Ishikawa (cell line): ENCODE measurements at regions not wholly inside any gene's neighbourhood (a gene's known extent, or its start where the extent isn't known, plus 50 kb on each side); places are given as distances from the start of the nearest gene placed in this dataset.

Experiments
- EP300 ChIP-seq: IDR thresholded peaks from 2 replicates; pipeline ENCODE4 v1.6.1; 2012; ENCODE audit warnings: borderline replicate concordance
- MAX ChIP-seq: IDR thresholded peaks from 2 replicates; pipeline ENCODE4 v1.6.1; 2012
- NFIC ChIP-seq: IDR thresholded peaks from 2 replicates; pipeline ENCODE4 v1.6.1; 2012
- TAF1 ChIP-seq: IDR thresholded peaks from 2 replicates; pipeline ENCODE4 v1.6.1; 2012; ENCODE audit warnings: low read depth, mild to moderate bottlenecking
- TF ChIP-seq, protein P1 (sequence below): IDR thresholded peaks from 2 replicates; pipeline ENCODE4 v1.6.1; 2012; ENCODE audit warnings: low read depth, mild to moderate bottlenecking

DNA sequence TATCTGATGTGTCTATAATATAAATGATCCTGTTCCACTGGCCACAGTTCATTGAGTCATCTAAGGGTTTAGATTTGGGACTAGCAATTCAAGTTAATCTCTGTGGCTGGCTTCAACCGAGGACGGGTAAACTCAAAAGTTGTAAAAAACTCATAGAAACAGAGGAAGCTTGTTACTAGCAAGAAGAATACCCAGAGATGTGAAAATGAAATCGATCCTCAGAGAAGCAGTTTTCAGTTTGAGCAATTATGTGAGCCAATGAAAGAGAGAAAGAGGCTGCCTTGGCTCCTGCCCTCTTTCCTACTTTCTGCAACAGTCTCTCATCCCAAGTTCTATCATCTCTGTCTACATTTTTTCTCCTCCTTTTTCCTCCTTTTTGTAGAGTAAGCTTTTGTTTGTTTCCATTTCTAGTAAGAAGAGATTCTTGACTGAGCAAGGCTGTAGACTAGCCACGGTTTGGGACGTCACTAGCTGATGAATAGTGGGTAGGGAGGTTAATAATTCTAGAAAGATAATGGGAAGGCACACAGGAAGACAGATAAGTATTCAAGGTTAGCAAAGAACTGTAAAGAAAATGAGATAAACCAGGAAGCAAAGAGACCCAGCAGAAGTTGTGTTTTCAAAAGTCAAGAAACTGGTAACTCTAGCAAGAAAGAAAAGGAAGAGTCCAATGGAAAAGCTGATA lies 298.9 kb upstream of the NR2F2 start:
- no peak for TF ChIP-seq NFIC
- TF ChIP-seq, protein P1, sequence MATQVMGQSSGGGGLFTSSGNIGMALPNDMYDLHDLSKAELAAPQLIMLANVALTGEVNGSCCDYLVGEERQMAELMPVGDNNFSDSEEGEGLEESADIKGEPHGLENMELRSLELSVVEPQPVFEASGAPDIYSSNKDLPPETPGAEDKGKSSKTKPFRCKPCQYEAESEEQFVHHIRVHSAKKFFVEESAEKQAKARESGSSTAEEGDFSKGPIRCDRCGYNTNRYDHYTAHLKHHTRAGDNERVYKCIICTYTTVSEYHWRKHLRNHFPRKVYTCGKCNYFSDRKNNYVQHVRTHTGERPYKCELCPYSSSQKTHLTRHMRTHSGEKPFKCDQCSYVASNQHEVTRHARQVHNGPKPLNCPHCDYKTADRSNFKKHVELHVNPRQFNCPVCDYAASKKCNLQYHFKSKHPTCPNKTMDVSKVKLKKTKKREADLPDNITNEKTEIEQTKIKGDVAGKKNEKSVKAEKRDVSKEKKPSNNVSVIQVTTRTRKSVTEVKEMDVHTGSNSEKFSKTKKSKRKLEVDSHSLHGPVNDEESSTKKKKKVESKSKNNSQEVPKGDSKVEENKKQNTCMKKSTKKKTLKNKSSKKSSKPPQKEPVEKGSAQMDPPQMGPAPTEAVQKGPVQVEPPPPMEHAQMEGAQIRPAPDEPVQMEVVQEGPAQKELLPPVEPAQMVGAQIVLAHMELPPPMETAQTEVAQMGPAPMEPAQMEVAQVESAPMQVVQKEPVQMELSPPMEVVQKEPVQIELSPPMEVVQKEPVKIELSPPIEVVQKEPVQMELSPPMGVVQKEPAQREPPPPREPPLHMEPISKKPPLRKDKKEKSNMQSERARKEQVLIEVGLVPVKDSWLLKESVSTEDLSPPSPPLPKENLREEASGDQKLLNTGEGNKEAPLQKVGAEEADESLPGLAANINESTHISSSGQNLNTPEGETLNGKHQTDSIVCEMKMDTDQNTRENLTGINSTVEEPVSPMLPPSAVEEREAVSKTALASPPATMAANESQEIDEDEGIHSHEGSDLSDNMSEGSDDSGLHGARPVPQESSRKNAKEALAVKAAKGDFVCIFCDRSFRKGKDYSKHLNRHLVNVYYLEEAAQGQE, result no peak
- TF ChIP-seq EP300, result no peak
- TF ChIP-seq TAF1, result no peak
- TF ChIP-seq MAX, result no peak
